ENCODE measurements at regions not wholly inside any gene's neighbourhood (a gene's known extent, or its start where the extent isn't known, plus 50 kb on each side); places are given as distances from the start of the nearest gene placed in this dataset.

DNA sequence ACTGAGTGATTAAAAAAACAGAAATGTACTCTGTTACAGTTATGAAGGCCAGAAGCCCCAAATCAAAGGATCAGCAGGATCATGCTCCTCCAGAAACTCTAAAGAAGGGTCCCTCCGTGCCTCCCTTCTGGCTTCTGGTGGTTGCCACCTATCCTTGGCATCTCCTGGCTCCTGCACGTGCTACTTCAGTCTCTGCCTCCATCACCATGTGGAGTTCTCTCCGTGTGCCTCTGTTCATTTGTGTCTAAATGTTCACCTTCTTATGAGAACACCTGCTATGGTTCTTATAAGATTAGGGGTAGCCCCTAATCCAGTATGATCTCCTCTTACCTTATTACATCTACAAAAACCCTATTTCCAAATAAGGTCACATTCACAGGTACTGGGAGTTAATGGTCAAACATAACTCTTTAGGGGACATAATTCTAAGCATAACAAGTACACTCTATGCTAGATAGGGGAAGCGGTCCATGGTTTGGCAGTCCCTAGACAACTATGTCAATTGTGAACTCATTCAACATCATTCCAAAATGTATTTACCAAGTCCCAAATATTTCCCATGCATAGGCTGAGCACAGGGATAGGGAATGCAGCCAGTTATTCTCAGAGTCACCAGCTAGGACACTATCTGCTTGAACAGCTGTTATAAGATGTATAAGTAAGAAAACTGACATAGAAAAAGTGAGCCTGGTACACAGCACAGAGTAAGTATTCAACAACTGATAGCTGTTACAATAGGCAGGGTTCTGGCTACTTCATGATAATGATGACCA, 295.5 kb upstream of the BOD1L1 start:
- TF ChIP-seq, protein P1, sequence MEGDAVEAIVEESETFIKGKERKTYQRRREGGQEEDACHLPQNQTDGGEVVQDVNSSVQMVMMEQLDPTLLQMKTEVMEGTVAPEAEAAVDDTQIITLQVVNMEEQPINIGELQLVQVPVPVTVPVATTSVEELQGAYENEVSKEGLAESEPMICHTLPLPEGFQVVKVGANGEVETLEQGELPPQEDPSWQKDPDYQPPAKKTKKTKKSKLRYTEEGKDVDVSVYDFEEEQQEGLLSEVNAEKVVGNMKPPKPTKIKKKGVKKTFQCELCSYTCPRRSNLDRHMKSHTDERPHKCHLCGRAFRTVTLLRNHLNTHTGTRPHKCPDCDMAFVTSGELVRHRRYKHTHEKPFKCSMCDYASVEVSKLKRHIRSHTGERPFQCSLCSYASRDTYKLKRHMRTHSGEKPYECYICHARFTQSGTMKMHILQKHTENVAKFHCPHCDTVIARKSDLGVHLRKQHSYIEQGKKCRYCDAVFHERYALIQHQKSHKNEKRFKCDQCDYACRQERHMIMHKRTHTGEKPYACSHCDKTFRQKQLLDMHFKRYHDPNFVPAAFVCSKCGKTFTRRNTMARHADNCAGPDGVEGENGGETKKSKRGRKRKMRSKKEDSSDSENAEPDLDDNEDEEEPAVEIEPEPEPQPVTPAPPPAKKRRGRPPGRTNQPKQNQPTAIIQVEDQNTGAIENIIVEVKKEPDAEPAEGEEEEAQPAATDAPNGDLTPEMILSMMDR (IDR thresholded peaks at IDR 0.05; ENCODE audit: low read length) = no peak
- TF ChIP-seq EZH2phosphoT487 (IDR thresholded peaks at IDR 0.05; ENCODE audit: low read length) = no peak

Data from MM.1S (cell line).